HEK293T (cell line): ENCODE measurements at regions not wholly inside any gene's neighbourhood (a gene's known extent, or its start where the extent isn't known, plus 50 kb on each side); places are given as distances from the start of the nearest gene placed in this dataset.

Source experiments
- FOXM1 ChIP-seq: fragments of 450-650 bp; IDR thresholded peaks from 2 replicates; pipeline ENCODE4 v1.6.1; 2017; ENCODE audit warnings: mild to moderate bottlenecking, borderline replicate concordance
- SP1 ChIP-seq: fragments of 450-650 bp; IDR thresholded peaks from 2 replicates; pipeline ENCODE4 v1.6.1; 2017

DNA sequence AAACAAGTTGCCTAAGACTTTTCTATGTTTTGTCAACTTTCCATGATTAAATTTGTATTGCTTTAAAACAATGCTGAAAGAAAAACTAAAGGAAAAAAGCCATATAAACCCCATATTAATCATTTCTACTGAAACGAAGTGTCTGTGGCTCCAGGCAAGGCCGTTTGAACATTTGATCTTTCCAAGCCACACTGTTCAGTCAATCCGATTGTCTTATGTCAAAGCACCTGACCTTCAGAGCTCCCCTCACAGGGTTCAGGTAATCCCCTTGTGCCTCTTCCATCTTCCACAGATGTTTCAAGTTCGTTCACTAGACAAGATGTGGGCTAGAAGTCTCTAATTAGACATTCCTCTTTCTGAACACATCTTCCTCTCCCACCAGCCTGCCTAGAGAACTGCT is 177.1 kb upstream of the NUDT10 start:
- no peak for TF ChIP-seq FOXM1
- TF ChIP-seq SP1 = no peak
